GM18519 (cell line): ENCODE measurements at regions not wholly inside any gene's neighbourhood (a gene's known extent, or its start where the extent isn't known, plus 50 kb on each side); places are given as distances from the start of the nearest gene placed in this dataset.
"Not testable (repeated sequence)": the region's sequence is repeated elsewhere in the genome, so short reads cannot be mapped to it uniquely, and the experiment has no call there.

Experiments
- ATAC-seq: cut with Tn5 transposase; IDR thresholded peaks from one replicate; pipeline ENCODE4 v1.9.1; 2021; ENCODE audit warnings: mild to moderate bottlenecking, moderate library complexity; ENCODE audit not compliant: unreplicated experiment, low FRiP score

DNA sequence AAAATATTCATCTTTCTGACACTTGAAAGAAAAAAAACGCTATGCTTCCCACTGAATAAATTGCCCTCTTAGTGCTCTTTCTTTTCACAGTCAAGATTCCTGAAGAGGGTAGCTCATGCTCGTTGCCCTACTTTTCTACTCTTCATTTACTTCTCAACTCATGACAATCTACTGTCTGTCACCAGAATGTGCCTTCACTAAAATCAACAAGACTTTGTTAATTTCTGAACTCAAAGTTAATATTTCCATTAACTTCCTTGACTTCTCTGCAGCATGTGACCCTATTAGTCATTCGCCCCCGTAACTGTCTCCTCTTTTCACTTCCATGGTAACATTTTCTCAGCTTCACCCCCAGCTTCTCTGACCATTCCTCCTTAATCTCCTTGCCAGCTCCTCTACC, 98.9 kb upstream of the MAPRE2 start:
- ATAC-seq: no peak

DNA sequence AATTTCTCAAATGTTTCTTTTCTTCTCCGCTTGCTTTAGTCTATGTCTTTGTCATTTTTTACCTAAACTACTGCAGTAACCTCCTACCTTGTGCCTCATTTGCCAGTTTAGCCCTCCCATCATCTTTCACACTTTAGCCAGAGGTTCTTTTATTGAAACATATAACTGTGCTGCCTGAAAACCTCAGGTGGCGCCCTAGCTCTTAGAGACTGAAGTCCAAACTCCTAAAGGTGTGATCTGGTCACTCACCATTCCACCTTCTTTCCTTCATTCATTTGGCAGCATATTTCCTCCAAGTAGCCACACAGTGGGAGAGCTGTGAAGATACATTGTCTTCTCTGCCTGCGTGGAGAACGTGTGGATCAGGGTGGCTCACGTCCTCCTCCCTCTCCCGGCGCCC, 98.2 kb upstream of the MAPRE2 start:
- no peak for ATAC-seq

DNA sequence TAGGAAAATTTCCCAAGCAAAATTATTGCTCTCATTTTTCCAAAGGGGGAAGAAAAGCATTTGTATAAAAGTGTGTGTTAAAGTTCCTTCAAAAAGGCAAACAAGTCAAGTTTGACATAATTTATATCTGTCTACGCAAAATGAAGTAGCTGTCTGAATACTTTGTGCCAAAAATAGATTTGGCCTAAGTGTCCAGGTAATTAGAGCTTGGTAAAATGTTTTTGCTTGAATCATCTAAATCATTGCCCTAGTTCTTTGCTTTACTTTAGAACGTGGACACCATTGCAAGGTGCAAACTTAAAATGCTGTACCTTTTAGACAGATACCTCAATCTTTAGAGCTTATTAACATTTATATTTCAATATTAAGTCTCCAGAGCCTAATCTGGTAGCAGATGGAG, 97.6 kb upstream of the MAPRE2 start:
- no peak for ATAC-seq

DNA sequence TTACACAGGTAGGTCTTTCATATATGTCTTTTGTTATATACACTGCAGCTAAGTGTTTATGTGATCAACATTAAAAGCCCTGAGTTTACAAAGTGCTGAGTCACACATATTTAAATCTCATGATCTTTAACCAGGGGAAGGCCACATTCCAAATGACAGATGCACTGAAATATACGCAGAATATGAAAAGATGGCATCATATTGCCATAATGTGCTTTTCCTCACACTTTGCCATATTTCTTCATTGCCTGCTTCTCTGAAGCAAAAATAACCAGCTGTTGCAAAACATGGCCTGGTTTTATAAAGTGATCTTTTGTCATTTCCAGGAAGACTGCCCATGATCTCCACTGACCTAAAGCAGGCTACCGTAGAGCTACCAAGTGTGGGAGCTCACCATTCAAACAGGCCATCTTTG, 93.5 kb upstream of the MAPRE2 start:
- no peak for ATAC-seq

DNA sequence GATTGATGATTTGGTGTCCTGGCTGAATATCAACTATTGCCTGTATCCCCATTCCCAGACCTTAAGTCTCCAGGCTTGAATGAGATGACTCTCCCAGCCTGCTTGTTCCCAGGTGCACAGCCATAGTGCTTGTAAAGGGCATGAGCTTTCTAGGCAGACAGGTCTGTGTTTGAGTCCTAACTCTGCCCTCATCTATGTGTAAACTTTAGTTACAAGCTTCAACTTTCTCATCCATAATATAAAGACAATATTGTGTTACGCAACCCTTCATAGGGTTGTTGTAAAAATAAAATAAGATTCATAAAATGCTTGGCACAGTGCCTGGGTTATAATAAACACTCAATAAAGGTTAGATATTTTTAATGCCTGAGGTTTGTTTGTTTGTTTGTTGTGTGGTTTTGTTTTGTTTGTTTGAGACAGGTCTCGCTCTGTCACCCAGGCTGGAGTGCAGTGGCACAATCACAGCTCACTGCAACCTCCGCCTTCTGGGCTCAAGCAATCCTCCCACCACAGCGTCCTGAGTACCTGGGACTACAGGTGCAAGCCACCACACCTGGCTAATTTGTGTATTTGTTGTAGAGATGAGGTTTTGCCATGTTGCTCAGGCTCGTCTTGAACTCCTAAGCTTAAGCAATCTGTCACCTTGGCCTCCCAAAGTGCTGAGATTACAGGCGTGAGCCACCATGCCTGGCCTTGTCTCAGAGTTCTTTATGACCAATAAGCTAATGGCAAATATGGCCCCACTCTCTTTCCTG, 89.4 kb upstream of the MAPRE2 start:
- no peak for ATAC-seq

DNA sequence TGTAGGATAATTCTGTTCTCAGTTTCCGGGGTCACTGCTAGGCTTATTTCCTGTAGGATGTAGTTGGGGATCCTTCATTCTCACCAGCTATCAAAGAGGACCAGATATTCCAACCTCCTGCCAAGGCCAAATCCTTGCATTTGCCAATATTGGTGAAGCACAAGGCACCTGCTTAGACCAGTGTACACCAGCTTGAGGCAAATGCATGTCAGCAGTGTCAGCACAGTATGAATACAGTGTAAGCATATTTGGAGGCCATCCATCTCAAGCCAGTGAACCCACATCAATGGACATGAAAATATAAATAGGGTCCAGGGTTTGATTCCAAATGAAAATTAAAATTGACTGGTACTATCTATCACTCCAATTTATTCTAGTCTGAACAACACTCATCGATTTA, 88.0 kb upstream of the MAPRE2 start:
- ATAC-seq: no peak

DNA sequence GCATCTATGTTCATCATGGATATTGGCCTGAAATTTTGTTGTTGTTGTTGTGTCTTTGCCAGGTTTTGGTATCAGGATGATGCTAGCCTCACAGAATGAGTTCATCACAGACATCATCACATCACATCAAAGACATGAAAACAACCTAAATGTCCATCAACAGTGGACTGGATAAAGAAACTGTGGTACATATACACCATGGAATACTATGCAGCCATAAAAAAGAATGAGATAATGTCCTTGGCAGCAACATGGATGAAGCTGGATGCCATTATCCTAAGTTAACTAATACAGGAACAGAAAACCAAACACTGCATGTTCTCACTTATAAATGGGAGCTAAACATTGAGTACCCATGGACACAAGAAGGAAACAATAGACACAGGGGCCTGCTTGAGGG, 85.7 kb upstream of the MAPRE2 start:
- ATAC-seq: not testable (repeated sequence)

DNA sequence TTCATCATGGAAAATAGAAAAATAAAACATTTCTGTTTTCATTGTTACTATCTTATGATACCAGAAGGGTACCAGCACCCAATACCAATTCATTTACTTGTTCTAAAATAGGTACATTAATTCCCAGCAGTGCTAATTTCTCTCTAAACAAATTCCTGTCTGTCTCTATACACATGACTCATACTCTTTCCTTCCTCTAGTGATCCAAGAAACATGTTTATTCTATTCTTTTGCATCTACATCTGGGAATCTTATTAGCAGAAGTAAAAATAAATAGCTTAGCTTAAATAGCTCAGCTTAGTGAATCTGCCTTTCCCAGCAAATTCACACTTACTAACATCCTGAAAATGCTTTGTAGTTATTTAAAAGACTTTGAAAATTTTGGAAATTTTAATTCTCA, 84.5 kb upstream of the MAPRE2 start:
- ATAC-seq: no peak

DNA sequence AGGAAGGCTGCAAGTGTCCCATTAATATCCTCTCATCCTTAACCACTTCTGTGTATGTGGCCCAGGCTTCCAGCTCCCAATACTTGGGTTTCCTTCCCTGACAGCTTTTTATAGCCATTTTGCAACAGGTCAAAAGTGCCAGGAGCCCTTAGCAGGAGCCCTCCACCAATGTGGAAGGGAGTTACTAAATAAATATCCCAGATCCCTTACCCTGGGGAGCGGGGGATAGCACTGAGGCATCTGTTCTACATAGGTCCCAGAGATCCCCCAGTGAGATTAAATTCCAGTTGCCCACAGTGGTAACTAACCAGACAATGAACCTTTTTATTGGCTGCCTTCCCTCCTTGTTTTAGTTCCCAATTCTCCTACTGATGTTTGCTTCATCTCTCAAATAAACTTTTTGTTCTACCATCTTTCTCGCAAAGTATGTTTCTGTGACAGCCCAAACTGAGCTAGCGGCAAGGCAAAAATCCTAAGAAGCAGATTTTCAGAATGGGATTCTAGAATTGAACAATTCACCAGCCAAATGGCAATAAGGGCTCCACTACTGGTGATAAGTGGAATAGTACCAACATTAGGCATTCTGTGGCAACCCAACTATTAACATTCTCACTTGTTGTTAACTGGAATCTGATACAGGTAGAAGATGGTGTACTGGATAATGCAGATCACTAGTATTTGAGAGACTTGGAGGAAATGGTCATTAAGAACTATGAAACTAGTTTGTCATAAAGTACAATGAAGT, 83.9 kb upstream of the MAPRE2 start:
- ATAC-seq: no peak

DNA sequence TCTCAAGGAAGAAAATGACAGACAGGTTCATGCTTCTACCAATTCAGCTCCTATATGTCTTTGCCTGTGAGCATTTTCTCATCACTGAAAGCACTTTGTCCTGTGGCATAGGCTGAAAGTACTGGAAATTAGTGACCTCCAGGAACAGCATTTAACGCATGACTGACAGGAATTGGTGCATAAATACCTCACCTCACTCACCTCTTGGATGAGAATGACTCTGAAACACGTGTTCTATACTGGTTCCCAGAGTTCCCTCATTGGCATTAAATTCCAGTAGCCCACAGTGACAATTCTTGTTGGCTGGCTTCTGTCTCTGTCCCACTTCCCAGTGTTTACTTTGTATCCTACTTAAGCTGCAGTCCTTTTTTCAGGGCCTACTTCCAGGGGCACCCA, 83.4 kb upstream of the MAPRE2 start:
- no peak for ATAC-seq

DNA sequence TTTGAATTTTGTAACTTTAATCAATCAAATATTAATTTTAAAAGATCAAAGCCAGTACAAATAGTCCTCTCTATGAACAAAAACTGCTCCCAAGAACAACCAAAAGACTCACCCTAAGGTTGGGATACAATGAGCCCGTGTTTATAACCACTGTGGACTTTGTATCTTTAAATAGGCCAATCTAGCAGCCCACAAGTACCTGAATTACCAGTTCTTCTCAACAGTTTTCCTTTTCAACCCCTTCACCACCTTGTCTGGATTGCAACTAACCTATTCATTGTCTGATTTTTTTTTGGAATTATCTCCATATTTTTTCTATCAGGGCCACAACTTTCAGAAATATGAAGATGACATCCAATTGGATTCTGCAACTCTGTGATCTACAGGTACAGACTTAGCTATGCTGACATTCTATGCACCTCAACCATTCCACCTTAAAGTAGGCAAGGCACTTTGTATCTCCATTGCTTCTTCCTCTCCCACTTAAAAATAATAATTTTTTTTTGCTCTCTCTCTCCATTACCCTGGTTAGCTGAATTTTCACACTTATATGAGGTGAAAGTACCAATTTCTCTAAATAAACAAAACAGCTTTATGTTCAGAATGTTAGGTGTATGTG, 81.9 kb upstream of the MAPRE2 start:
- ATAC-seq: no peak

DNA sequence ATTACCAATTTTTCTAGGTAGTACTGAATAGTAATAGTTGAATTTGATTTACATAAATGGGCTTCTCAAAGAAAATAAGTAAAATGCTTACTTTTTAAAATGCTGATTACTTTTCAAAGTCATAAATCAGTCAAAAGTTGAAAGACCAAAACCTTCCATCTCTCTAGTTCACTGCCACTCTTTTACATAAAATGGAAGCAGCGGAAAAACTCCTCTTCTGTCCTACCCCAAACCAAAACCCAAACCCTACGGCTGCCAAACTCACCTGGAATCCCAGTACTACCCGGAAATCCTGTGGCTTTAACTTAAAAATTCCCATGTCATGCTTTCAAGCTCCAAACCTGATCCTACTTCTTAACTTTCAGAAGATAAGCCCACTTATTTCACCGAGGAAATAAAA, 81.2 kb upstream of the MAPRE2 start:
- ATAC-seq: no peak

DNA sequence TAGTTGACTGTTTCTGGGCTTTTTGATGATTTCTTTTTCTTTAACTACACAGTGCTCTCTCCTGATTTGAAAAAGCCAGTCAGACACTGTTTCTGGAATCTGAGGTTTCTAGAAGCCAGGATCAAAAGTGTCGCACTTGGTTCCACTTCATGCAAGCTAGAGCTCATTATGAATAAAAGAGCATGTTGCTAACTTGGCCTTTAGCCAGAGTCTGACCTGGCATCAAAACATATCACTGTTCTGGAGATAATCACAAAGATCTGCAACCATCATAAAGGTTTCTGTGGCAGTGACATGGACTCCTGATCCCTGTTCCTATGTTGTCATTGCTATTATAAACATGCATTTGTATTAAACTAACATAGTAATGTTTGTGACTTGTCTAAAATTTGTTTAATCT, 76.1 kb upstream of the MAPRE2 start:
- ATAC-seq: no peak

DNA sequence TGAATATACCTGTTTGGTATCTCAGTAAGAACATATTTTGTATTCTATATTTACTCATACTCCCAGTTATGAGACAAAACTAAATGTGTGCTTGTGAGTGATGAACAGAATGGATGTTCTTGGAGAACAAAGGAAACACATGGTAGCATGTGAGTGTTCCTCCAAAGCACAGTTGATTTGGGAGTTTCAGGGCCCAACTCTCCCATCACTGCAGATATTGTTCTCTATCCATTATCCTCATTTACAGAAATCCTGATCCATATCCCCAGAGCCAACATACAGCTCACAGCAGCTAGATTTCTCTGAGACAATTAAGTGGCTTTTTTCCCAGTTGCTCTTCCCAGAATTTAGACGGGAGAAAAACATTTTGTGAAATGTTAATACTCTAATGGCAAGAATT, 75.6 kb upstream of the MAPRE2 start:
- no peak for ATAC-seq

DNA sequence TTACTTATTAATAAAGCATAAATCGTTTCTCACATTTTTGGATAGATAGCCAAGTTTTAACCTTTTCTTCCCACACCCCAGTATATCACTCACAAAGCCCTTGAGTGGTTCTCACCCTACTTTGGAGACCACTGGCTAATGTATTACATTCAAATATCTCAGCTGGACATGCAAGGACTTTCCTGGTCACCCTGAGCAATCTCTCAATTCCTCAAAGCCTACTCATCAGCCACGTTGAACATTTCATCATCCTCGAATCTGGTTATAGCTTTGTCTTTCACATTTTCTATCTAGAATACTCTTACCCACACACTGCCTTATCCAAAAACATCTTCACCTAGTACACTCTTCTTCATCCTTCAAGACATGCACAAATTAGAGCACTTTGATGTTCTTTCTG, 71.1 kb upstream of the MAPRE2 start:
- no peak for ATAC-seq

DNA sequence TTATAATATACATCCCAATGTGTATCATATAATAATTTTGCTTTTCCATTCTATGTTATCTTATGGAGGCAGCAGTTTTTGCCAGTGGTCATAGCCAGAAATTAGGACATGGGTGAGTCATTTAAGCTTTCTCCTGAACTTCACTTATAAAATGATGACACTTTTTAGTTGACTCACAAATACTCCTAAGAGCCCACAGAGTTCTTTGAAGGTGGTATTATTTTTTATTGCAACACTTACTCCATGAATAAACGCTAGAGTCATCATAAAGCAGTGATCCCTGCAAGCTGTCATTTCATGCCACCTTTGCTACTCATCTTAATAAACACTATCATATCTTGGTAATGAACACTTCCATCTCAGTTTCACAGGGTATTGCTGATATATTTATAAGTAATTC, 69.9 kb upstream of the MAPRE2 start:
- ATAC-seq: no peak

DNA sequence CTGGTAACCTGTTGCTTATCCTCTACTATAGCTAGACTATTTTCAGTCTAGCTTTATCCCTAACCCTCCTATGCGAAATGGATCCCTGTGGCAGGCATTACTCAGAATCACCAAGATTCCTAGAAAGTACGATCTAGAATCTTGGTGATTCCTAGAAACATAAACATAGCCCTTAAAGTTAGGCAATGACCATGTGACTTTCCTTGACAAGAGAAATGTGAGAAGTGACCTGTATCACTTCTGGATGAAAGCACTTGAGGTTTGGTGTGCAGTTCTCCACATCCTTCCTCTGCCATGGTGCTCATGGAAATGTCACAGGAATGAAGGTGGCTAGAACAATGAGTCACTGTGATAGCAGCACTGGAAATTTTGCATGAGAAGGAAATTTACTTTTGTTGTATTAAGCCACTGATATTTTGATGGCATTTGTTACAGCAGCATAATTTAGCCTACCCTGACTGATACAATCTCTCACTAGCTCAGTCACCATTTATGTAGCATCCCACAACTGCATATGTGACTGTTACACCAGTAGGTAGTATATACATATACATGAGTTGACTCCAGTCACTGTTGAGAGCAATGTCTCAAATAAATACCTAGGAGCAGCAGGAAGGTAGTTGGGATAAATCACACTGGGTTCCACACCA, 68.3 kb upstream of the MAPRE2 start:
- no peak for ATAC-seq

DNA sequence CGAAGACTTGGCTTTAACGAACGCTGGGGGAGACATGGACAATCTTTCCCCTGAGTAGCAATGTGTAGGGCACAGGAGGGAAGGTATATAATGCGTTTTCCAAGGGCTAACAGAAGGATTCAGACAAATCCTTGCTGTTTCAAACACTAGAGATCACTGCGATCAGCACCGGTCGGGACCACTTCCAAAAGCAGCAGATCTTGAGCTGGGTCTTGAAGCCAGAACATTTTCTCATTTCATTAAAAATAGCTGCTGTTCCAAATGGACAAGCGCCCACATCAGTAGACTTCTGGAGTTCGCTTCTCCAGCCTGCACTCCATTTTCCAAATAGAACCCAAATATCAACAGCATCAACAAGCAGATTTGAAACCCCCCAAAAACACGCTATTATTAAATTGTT, 65.1 kb upstream of the MAPRE2 start:
- no peak for ATAC-seq

DNA sequence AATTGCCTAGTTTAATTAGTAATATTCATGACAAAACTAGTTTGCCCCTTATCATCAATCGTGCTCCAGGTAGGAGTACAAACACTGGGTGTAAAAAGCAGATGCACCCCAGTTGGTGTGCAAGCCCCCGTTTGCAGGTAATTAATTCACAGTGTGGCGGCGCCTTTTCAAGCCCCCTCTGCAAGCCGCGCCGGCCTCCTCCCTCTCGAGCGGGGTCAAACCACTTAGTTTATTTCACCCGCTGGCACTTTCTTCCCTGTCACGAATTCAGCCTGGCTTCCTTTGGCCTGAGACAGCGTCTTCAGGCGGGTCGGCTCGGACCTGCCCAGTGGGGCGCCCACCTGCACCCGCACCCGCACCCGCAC, 64.7 kb upstream of the MAPRE2 start:
- no peak for ATAC-seq

DNA sequence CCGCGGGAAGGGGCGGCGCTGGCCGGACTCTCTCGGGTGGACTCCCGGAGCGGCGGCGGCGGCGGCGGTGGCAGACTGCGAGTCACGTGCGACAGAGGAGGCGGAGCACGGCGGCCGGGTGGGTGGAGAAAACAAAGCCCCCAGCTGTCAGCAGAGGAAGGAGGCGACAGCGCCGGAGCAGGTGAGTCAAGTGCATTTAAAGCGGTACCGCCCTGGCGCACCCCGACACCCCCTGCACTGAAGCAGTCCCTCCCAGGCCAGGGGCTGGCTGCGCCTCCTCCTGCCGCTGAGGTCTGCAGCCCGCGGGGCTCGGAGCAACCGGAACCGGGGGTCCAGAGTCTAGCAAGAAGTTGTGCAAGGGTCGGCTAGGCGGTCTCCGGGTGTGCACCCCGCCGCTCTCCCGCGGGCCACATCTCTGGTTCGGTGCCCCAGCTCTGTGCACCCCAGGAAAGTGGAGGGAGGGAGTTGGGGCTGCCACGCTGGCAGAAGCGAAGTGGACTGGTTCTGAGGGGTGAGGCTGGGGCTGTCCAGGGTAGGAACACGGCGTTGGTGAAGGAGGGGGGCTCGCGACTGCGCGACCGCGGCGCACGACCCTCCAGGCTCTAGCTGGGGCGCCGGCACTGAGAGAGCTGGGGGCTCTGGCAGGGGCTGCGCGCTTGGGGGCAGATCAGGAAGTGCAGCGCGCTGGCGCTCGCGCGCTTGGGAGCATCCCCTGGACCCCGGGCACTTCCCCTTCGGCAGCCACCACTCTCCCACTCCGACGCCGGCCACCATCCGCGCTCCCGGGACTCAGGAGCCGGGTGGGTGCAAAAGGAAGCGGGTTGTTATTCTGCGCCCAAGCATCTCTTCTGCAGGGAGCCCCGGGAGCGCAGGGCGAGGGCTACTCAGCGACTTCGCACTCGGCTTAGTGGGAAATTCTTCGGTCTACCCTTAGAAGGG, 64.0 kb upstream of the MAPRE2 start:
- peak; percentile 51 for ATAC-seq
